K562 (cell line): ENCODE measurements at regions not wholly inside any gene's neighbourhood (a gene's known extent, or its start where the extent isn't known, plus 50 kb on each side); places are given as distances from the start of the nearest gene placed in this dataset.

Source experiments
- ATAC-seq: fragments of 200-7000 bp; cut with Tn5 transposase; 3 replicates; pipeline ENCODE4 v1.9.1; 2020; ENCODE audit warnings: moderate library complexity
- BruUV-seq: library from RNA; stranded (reverse); fragments of 400-500 nt; replicated peaks from 2 replicates; lab custom pipeline; 2021; lab: Mats Ljungman, UMichigan
- CTCF ChIA-PET: fragments of 300-600 bp; formaldehyde crosslinking; extraction: SDS; loops from one replicate; lab custom pipeline; 2021; ENCODE audit warnings: low intra/inter-chr PET ratio; lab: Yijun Ruan, JAX
- POLR2A ChIA-PET: fragments of 300-600, 350-650 bp; sonication (Branson Sonifier 250); formaldehyde crosslinking; extraction: SDS; loops from one replicate; lab custom pipeline; 2021; ENCODE audit warnings: antibody characterized with exemption, inconsistent platforms; lab: Yijun Ruan, JAX
- DNase-seq, 4 experiments: peaks; one replicate each; pipeline versions ENCODE4 v3.0.0 to v3.0.0-alpha.2; 2011 to 2018; ENCODE audit warnings: low spot score in 3 of 4, mixed read lengths in 3 of 4; ENCODE audit errors: extremely low read depth in 1 of 4
- FAIRE-seq: peaks from 2 replicates; lab custom pipeline; 2011; peaks lifted over from hg19 to GRCh38; lab: Jason Lieb, UNC
- H2AFZ ChIP-seq: 2 replicates; pipeline ENCODE4 v1.6.0; 2011; ENCODE audit warnings: low read depth, low read length, control low read depth, inconsistent platforms
- H3K27ac ChIP-seq: fragments of 200-600 bp; 3 replicates; pipeline ENCODE4 v1.8.0; 2011; ENCODE audit warnings: low read depth, mild to moderate bottlenecking, control low read depth, inconsistent platforms, low read length, moderate library complexity, mixed read lengths; ENCODE audit errors: extremely low read depth
- H3K27me3 ChIP-seq, 2 experiments: fragments of 300-600 bp in 1 of 2; 2 replicates in 1 of 2; 3 replicates in 1 of 2; pipeline versions ENCODE4 v1.6.0 to v1.8.0; 2011; ENCODE audit warnings: inconsistent platforms in 2 of 2, low read length in 2 of 2, mild to moderate bottlenecking in 1 of 2, mixed read lengths in 1 of 2, moderate library complexity in 1 of 2; ENCODE audit not compliant: control insufficient read depth in 2 of 2, insufficient read depth in 2 of 2
- H3K36me3 ChIP-seq: fragments of 300-600 bp; 3 replicates; pipeline ENCODE4 v1.8.0; 2011; ENCODE audit warnings: mild to moderate bottlenecking, low read length, inconsistent platforms; ENCODE audit not compliant: control insufficient read depth, insufficient read depth
- H3K4me1 ChIP-seq, 2 experiments: fragments of 200-600 bp in 1 of 2; replicated peaks in 1 of 2; 2 replicates in 1 of 2; 3 replicates in 1 of 2; pipeline versions ENCODE4 v1.5.1 to v1.8.0; 2011; ENCODE audit warnings: inconsistent platforms in 2 of 2, low read length in 2 of 2, mild to moderate bottlenecking in 1 of 2, mixed read lengths in 1 of 2, moderate library complexity in 1 of 2; ENCODE audit not compliant: control insufficient read depth in 2 of 2, insufficient read depth in 2 of 2
- H3K4me2 ChIP-seq: 2 replicates; pipeline ENCODE4 v1.6.1; 2011; ENCODE audit warnings: low read length, control low read depth, inconsistent platforms, mixed read lengths; ENCODE audit not compliant: insufficient read depth
- H3K4me3 ChIP-seq: fragments of 200-600 bp; sonication (generic), shearing (Covaris generic); 2 replicates; pipeline ENCODE4 v1.5.1; 2016; ENCODE audit warnings: control low read depth, inconsistent platforms
- H3K79me2 ChIP-seq: fragments of 200-600 bp; 3 replicates; pipeline ENCODE4 v1.8.0; 2011; ENCODE audit warnings: low read length, inconsistent platforms; ENCODE audit not compliant: control insufficient read depth, insufficient read depth
- H3K9ac ChIP-seq, 2 experiments: 2 replicates each; pipeline versions ENCODE4 v1.6.0 to v1.6.1; 2011; ENCODE audit warnings: low read depth in 2 of 2, low read length in 2 of 2, control low read depth in 1 of 2, inconsistent platforms in 1 of 2, mild to moderate bottlenecking in 1 of 2, mixed read lengths in 1 of 2; ENCODE audit not compliant: insufficient read depth in 1 of 2
- H3K9me1 ChIP-seq: one replicate; pipeline ENCODE4 v1.6.0; 2011; ENCODE audit warnings: inconsistent platforms, mild to moderate bottlenecking, low read length, moderate library complexity; ENCODE audit not compliant: control insufficient read depth, insufficient read depth
- H3K9me3 ChIP-seq: replicated peaks from 2 replicates; pipeline ENCODE4 v1.5.1; 2011; ENCODE audit warnings: low read depth, low read length, inconsistent platforms; ENCODE audit not compliant: control insufficient read depth, insufficient read depth
- H4K20me1 ChIP-seq: replicated peaks from 2 replicates; pipeline ENCODE4 v1.6.1; 2011; ENCODE audit warnings: low read length, inconsistent platforms, mixed read lengths; ENCODE audit not compliant: control insufficient read depth, insufficient read depth
- ADNP ChIP-seq: fragments of 200-800 bp; sonication (Bioruptor generic); IDR thresholded peaks from 2 replicates; pipeline ENCODE4 v1.6.1; 2016; ENCODE audit warnings: missing genetic modification characterization, missing compliant biosample characterization
- FOXA3 ChIP-seq, 2 experiments: fragments of 450-650 bp in 1 of 2; sonication (generic) in 1 of 2; formaldehyde crosslinking; IDR thresholded peaks in 1 of 2; conservative IDR thresholded peaks in 1 of 2; 2 replicates each; pipeline versions ENCODE4 v1.4.0 to v1.8.0; 2020 to 2022; ENCODE audit warnings: mild to moderate bottlenecking in 2 of 2, missing genetic modification reagents in 1 of 2
- MEF2A ChIP-seq: IDR thresholded peaks from 2 replicates; pipeline ENCODE4 v1.6.1; 2011; ENCODE audit warnings: low read depth, mild to moderate bottlenecking, low read length, moderate library complexity; ENCODE audit not compliant: control insufficient read depth
- MTA1 ChIP-seq: fragments of 450-650 bp; IDR thresholded peaks from 2 replicates; pipeline ENCODE4 v1.6.1; 2017; ENCODE audit warnings: borderline replicate concordance
- NR2F6 ChIP-seq: fragments of 450-650 bp; formaldehyde crosslinking; IDR thresholded peaks from 2 replicates; pipeline ENCODE4 v1.4.0; 2020; ENCODE audit warnings: mild to moderate bottlenecking
- POLR2B ChIP-seq: fragments of 450-650 bp; IDR thresholded peaks from 2 replicates; pipeline ENCODE4 v1.6.1; 2018; ENCODE audit warnings: low read depth; ENCODE audit not compliant: partially characterized antibody
- SNRNP70 ChIP-seq: fragments of 200-400 bp; formaldehyde crosslinking; optimal IDR thresholded peaks from 2 replicates; pipeline ENCODE3; 2017; ENCODE audit warnings: low read depth, low read length
- TAF15 ChIP-seq: fragments of 200-400 bp; formaldehyde crosslinking; IDR thresholded peaks from 2 replicates; pipeline ENCODE4 v1.6.1; 2017; ENCODE audit warnings: mild to moderate bottlenecking, low read depth, low read length, moderate library complexity
- in situ Hi-C: fragments of 300-500 bp; cut with MboI; formaldehyde crosslinking; loops from 4 replicates; pipeline ENCODE4 v1.15.0; 2018; ENCODE audit warnings: inconsistent platforms, mixed read lengths
- intact Hi-C: fragments of 100-400 bp; cut with micrococcal nuclease; formaldehyde crosslinking; loops from 2 replicates; pipeline ENCODE4 v1.14.2; 2022
- TF ChIP-seq, protein P1 (sequence below): sonication (generic); formaldehyde crosslinking; IDR thresholded peaks from 2 replicates; pipeline ENCODE4 v1.8.0; 2022; ENCODE audit warnings: missing genetic modification reagents, mild to moderate bottlenecking, borderline replicate concordance
- TF ChIP-seq, protein P2 (sequence below): fragments of 250-450 bp; sonication (Bioruptor Pico); IDR thresholded peaks from 2 replicates; pipeline ENCODE4 v1.5.0; 2021; ENCODE audit warnings: mild to moderate bottlenecking, borderline replicate concordance
- TF ChIP-seq, protein P3 (sequence below): fragments of 450-650 bp; IDR thresholded peaks from 2 replicates; pipeline ENCODE4 v1.6.1; 2016
- TF ChIP-seq, protein P4 (sequence below): fragments of 450-650 bp; formaldehyde crosslinking; IDR thresholded peaks from 2 replicates; pipeline ENCODE4 v1.4.0; 2022; ENCODE audit warnings: missing genetic modification characterization
- TF ChIP-seq, protein P5 (sequence below): fragments of 250-450 bp; sonication (Bioruptor Pico); IDR thresholded peaks from 2 replicates; pipeline ENCODE4 v1.4.0; 2020; ENCODE audit warnings: borderline replicate concordance
- TF ChIP-seq, protein P6 (sequence below), 2 experiments: fragments of 450-650 bp; IDR thresholded peaks; 2 replicates each; pipeline ENCODE4 v1.6.1; 2016

DNA sequence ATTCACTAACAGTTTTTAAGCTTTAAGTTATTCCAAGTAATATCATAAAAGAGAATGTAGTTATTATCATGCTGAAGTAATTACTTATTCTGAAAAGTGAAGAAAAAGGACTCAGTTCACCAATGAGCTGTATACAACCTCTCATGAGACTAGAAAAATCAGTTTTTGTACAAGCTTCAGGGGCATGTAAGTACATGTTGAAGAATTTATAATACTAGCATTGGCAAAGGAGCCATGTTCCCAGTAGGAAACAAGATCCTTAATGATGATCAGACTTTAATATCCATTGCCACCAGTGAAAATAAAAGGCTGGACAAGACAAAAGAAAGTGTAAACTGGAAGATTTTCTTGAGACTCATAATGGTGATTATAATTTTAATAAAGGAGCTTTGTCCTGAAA, 532.8 kb downstream of the PLOD2 start:
- CTCF ChIA-PET = no interaction called here
- ATAC-seq (no peak), DNase-seq (no peak), FAIRE-seq (no peak)
- no peak overlapping the region for H3K27ac ChIP-seq
- H3K9me1 ChIP-seq = no peaks in the 10 kb centered on the region
- no TSS peak for BruUV-seq
- no peak overlapping the region for H3K4me3 ChIP-seq
- intact Hi-C loops (no loop called here), in situ Hi-C loops (no loop called here)
- no peaks in the 10 kb centered on the region for H3K9me3 ChIP-seq
- no peaks in the 10 kb centered on the region for H3K4me1 ChIP-seq
- H3K36me3 ChIP-seq = no peaks in the 10 kb centered on the region
- no peaks in the 10 kb centered on the region for H3K79me2 ChIP-seq
- no peak overlapping the region for H3K9ac ChIP-seq
- no peak overlapping the region for H2AFZ ChIP-seq
- H3K27me3 ChIP-seq = no peaks in the 10 kb centered on the region
- H4K20me1 ChIP-seq = no peaks in the 10 kb centered on the region
- POLR2A ChIA-PET = no interaction called here
- H3K4me2 ChIP-seq = no peak overlapping the region
- TF ChIP-seq ADNP (tag) (no peak), TAF15 (no peak), SNRNP70 (no peak), FOXA3 (CRISPR knock-in tag; conservative IDR thresholded peaks at IDR 0.05 in 1 of 2, IDR thresholded peaks at IDR 0.05 in 1 of 2) (no peak), MTA1 (no peak), NR2F6 (CRISPR knock-in tag) (no peak), MEF2A (no peak), POLR2B (no peak)
- TF ChIP-seq, protein P1, sequence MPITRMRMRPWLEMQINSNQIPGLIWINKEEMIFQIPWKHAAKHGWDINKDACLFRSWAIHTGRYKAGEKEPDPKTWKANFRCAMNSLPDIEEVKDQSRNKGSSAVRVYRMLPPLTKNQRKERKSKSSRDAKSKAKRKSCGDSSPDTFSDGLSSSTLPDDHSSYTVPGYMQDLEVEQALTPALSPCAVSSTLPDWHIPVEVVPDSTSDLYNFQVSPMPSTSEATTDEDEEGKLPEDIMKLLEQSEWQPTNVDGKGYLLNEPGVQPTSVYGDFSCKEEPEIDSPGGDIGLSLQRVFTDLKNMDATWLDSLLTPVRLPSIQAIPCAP (CRISPR knock-in tag) = no peak
- TF ChIP-seq, protein P2, sequence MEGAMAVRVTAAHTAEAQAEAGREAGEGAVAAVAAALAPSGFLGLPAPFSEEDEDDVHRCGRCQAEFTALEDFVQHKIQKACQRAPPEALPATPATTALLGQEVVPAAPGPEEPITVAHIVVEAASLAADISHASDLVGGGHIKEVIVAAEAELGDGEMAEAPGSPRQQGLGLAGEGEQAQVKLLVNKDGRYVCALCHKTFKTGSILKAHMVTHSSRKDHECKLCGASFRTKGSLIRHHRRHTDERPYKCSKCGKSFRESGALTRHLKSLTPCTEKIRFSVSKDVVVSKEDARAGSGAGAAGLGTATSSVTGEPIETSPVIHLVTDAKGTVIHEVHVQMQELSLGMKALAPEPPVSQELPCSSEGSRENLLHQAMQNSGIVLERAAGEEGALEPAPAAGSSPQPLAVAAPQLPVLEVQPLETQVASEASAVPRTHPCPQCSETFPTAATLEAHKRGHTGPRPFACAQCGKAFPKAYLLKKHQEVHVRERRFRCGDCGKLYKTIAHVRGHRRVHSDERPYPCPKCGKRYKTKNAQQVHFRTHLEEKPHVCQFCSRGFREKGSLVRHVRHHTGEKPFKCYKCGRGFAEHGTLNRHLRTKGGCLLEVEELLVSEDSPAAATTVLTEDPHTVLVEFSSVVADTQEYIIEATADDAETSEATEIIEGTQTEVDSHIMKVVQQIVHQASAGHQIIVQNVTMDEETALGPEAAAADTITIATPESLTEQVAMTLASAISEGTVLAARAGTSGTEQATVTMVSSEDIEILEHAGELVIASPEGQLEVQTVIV (CRISPR knock-in tag) = no peak
- TF ChIP-seq, protein P3, sequence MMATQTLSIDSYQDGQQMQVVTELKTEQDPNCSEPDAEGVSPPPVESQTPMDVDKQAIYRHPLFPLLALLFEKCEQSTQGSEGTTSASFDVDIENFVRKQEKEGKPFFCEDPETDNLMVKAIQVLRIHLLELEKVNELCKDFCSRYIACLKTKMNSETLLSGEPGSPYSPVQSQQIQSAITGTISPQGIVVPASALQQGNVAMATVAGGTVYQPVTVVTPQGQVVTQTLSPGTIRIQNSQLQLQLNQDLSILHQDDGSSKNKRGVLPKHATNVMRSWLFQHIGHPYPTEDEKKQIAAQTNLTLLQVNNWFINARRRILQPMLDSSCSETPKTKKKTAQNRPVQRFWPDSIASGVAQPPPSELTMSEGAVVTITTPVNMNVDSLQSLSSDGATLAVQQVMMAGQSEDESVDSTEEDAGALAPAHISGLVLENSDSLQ = no peak
- TF ChIP-seq, protein P4, sequence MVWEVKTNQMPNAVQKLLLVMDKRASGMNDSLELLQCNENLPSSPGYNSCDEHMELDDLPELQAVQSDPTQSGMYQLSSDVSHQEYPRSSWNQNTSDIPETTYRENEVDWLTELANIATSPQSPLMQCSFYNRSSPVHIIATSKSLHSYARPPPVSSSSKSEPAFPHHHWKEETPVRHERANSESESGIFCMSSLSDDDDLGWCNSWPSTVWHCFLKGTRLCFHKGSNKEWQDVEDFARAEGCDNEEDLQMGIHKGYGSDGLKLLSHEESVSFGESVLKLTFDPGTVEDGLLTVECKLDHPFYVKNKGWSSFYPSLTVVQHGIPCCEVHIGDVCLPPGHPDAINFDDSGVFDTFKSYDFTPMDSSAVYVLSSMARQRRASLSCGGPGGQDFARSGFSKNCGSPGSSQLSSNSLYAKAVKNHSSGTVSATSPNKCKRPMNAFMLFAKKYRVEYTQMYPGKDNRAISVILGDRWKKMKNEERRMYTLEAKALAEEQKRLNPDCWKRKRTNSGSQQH = no peak
- TF ChIP-seq, protein P5, sequence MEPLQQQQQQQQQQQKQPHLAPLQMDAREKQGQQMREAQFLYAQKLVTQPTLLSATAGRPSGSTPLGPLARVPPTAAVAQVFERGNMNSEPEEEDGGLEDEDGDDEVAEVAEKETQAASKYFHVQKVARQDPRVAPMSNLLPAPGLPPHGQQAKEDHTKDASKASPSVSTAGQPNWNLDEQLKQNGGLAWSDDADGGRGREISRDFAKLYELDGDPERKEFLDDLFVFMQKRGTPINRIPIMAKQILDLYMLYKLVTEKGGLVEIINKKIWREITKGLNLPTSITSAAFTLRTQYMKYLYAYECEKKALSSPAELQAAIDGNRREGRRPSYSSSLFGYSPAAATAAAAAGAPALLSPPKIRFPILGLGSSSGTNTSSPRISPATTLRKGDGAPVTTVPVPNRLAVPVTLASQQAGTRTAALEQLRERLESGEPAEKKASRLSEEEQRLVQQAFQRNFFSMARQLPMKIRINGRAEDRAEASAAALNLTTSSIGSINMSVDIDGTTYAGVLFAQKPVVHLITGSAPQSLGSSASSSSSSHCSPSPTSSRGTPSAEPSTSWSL (CRISPR knock-in tag) = no peak
- TF ChIP-seq, protein P6, sequence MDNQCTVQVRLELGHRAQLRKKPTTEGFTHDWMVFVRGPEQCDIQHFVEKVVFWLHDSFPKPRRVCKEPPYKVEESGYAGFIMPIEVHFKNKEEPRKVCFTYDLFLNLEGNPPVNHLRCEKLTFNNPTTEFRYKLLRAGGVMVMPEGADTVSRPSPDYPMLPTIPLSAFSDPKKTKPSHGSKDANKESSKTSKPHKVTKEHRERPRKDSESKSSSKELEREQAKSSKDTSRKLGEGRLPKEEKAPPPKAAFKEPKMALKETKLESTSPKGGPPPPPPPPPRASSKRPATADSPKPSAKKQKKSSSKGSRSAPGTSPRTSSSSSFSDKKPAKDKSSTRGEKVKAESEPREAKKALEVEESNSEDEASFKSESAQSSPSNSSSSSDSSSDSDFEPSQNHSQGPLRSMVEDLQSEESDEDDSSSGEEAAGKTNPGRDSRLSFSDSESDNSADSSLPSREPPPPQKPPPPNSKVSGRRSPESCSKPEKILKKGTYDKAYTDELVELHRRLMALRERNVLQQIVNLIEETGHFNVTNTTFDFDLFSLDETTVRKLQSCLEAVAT (IDR thresholded peaks at IDR 0.05) = no peak
